ENCODE measurements at regions not wholly inside any gene's neighbourhood (a gene's known extent, or its start where the extent isn't known, plus 50 kb on each side); places are given as distances from the start of the nearest gene placed in this dataset.

- TF ChIP-seq GATA2 (IDR thresholded peaks at IDR 0.05; ENCODE audit: low read depth, low read length) (no peak), GATA3 (IDR thresholded peaks at IDR 0.05; ENCODE audit: low read depth, low read length) (no peak)
Measured at GRCh38 chr13:51520524-51520923, 63.7 kb upstream of the WDFY2 start.

Measured in SH-SY5Y (cell line).